GM13977 (cell line): ENCODE measurements at regions not wholly inside any gene's neighbourhood (a gene's known extent, or its start where the extent isn't known, plus 50 kb on each side); places are given as distances from the start of the nearest gene placed in this dataset.
"Not testable (repeated sequence)": the region's sequence is repeated elsewhere in the genome, so short reads cannot be mapped to it uniquely, and the experiment has no call there.

Experiments
- DNase-seq: peaks from one replicate; pipeline ENCODE4 v3.0.0; 2012; ENCODE audit warnings: low spot score
- CTCF ChIP-seq: IDR thresholded peaks from 2 replicates; pipeline ENCODE4 v1.5.1; 2012; ENCODE audit warnings: mild to moderate bottlenecking, control low read depth; ENCODE audit not compliant: insufficient read depth; ENCODE audit errors: extremely low read depth, missing control alignments
- in situ Hi-C: fragments of 300-500 bp; cut with MboI; formaldehyde crosslinking; loops from one replicate; pipeline ENCODE4 v1.12.0; 2022; ENCODE audit warnings: low sequenced_read_pairs, low pct_unique_long_range_greater_than_20kb, mixed read lengths, inconsistent platforms; ENCODE audit not compliant: unreplicated experiment

GRCh38 chr11:3583476-3583875, 58.3 kb downstream of the ART5 start:
- DNase-seq, in situ Hi-C loops: not testable (repeated sequence)

DNA sequence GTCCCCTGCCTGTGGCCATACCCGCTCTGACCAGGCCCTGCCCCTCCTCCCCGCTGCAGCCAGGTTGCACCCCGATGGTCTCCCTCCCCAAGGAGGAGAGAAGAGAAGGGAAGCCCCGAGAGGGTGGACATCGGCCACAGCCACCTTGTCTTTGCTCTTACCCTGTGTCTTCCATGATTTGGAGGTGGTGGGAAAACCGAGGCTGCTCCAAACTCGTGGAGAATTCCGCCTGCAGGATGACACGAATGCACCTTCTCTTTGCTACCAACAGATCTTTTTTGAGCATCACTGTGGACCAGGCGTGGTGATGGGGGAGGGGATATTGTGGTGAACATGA, 60.4 kb downstream of the ART5 start:
- in situ Hi-C loops, DNase-seq: not testable (repeated sequence)

GRCh38 chr11:3580487-3581388, 61.1 kb downstream of the ART5 start:
- in situ Hi-C loops: not testable (repeated sequence)
- DNase-seq: peak; percentile 54
- TF ChIP-seq CTCF: peak; percentile 74

DNA sequence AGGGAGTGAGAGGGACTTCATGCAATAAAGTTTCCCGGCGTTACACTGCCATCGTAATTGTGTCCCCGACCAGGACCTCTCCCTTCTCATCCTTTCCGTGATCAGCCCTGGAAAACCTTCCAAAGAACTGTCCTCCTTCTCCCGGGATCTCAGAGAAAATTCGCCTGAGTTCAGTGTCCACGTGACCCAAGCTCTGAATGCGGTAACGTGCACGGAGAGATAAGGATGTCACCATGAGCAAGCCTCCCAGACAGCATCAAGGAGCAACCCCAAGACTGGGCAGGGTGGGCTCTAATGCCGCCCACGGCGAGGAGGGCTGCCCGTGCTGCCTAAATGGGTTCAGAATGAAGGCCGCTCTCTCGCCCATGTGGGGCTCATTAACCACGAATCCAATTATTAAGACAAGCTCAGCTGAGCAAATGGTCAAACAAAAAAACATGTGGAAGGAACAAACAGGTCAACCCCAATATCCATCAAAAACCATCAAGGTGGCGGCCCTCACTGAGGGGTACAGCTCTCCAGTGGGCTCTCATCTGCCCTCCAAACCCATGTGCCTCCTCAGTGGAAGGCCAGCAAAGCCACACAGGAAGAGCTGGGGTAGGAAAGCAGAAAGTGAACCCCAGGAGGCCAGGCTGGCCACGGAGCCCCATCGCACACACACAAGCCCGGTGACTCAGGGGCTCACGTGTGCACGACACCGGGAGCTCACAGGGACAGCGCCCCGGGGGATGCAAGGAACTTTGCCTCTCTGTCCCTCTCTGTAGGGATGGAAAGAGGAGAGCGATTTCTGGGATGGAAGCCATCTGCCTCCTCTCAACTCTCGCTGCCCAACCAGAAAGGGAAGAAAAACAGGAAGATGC, 62.0 kb downstream of the ART5 start:
- DNase-seq, in situ Hi-C loops: not testable (repeated sequence)

- in situ Hi-C loops, DNase-seq: not testable (repeated sequence)
Observed at GRCh38 chr11:3576066-3576604, 65.7 kb downstream of the ART5 start.

DNA sequence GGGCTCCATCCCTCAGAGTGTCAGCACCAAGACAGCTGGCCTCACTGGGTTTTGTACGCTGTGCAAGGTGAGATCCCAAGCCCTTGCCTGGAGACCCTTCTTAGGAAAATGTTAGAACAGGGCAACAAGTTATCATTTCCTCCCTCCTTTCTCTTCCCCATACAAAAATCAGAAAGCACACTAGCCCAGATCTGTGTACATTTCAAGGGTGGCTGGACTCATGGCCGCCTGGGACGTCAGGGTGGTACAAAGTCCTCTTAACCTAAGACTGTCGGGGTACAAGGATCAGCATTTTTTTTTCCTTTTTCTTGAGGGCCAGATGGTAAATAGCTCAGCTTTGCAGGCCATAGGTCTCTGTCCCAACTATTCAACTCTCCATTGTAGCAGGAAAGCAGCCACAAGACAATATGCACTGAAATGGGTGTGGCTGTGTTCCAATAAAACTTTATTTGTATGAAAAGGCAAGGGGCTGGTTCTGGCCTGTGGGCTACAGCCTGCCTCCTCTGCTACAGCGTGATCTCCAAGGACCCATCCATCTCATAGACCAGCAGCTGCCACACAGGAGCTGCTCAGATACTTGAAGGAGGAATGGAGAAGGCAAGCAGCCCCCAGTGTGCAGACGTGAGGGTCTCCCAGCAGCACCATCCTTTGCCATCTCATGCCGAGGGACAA, 68.7 kb downstream of the ART5 start:
- DNase-seq, in situ Hi-C loops: not testable (repeated sequence)

DNA sequence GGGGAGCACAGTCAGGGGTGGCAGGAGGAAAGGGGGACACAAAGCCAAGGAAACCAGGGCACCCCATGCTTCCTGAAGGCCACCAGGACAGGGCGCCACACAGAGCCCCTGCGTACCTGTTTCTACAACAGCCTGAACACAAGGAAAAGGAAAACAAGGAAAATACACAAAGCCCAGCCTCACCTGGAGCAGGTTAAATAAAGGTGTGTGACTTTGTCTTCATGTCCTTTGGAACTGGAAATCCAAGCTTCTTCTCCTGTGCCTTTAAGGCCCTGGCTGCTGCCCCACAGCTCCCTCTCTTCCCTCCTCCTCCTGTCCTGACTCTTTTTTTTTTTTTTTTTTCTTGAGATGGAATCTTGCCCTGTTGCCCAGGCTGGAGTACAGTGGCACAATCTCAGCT, 70.0 kb downstream of the ART5 start:
- DNase-seq, in situ Hi-C loops: not testable (repeated sequence)

GRCh38 chr11:3565838-3566237, 76.0 kb downstream of the ART5 start:
- in situ Hi-C loops, DNase-seq: not testable (repeated sequence)

DNA sequence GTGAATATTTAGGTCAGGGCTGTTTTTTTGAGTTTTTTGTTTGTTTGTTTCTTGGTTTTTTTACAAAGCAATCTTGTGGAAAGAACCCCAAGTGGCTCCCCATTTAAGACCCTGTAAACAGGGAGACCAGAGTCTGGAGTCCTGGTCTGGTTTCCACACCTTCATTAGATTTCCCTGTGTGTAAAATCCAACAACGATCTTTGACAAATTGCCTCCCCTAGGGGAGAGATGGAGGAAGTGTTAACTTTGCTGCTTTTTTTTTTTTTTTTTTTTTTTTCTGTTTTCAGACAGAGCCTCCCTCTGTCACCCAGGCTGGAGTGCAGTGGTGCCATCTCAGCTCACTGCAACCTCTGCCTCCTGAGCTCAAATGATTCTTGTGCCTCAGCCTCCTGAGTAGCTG, 77.4 kb downstream of the ART5 start:
- peak; percentile 38 for TF ChIP-seq CTCF
- in situ Hi-C loops, DNase-seq: not testable (repeated sequence)

- in situ Hi-C loops, DNase-seq: not testable (repeated sequence)
Observed at GRCh38 chr11:3554621-3555020, 87.2 kb downstream of the ART5 start.

- DNase-seq, in situ Hi-C loops: not testable (repeated sequence)
Observed at GRCh38 chr11:3544990-3545389, 96.8 kb downstream of the ART5 start.

- in situ Hi-C loops, DNase-seq: not testable (repeated sequence)
Observed at GRCh38 chr11:3538220-3538619, 103.6 kb downstream of the ART5 start.

DNA sequence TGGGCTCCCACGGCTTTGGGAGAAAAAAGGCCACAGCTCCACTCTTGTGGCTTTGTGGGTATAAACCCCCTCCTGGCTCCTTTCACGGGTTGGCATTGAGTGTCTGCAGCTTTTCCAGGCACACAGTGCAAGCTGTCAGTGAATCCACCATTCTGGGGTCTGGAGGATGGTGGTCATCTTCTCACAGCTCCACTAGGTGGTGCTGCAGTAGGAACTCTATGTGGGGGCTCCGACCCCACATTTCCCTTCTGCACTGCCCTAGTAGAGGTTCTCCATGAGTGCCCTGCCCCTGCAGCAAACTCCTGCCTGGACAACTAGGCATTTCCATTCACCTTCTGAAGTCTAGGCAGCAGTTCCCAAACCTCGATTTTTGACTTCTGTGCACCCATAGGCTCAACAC, 104.5 kb downstream of the ART5 start:
- DNase-seq, in situ Hi-C loops: not testable (repeated sequence)

- DNase-seq, in situ Hi-C loops: not testable (repeated sequence)
Observed at GRCh38 chr11:3532958-3533357, 108.8 kb downstream of the ART5 start.

GRCh38 chr11:3531280-3531679, 110.5 kb downstream of the ART5 start:
- in situ Hi-C loops, DNase-seq: not testable (repeated sequence)
